Cardiac fibroblast (primary cell): ENCODE measurements at regions not wholly inside any gene's neighbourhood (a gene's known extent, or its start where the extent isn't known, plus 50 kb on each side); places are given as distances from the start of the nearest gene placed in this dataset.
"Not testable (repeated sequence)": the region's sequence is repeated elsewhere in the genome, so short reads cannot be mapped to it uniquely, and the experiment has no call there.

Source experiments
- DNase-seq, 2 donors: peaks; one replicate each; pipeline versions ENCODE4 v3.0.0 to v3.0.0-alpha.2; 2010; ENCODE audit warnings: low read depth in 2 of 2
- H3K4me3 ChIP-seq, 2 donors: replicated peaks in 1 of 2; 1 replicate in 1 of 2; 2 replicates in 1 of 2; pipeline ENCODE4 v1.5.1; 2011; ENCODE audit warnings: low read depth in 2 of 2, low read length in 2 of 2, mild to moderate bottlenecking in 2 of 2, moderate library complexity in 1 of 2
- CTCF ChIP-seq: IDR thresholded peaks from one replicate; pipeline ENCODE4 v1.5.1; 2011; ENCODE audit warnings: low read depth, mild to moderate bottlenecking, low read length, inconsistent platforms

DNA sequence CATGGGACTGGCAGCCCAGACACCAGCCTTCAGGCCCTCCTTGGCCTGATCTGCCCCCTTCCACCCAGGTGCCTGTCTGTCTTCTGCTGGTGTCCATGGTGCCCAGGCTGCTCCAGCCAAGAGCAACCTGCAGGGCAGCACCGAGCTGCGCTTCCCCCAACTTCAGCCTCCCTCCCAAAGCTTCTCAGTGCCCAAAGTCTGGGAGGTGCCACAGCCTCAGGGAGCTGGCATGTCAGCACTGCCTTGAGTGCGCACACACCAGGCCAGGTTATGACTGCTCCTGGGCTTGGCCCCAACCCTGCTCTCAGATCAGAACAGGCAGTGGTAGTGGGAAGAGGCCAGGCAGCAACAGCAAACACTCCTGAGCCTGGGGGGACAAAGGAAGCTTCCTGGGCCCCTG is 304.6 kb upstream of the NRG3 start:
- DNase-seq, result no peak
- no peak overlapping the region for H3K4me3 ChIP-seq
- TF ChIP-seq CTCF, result no peak

DNA sequence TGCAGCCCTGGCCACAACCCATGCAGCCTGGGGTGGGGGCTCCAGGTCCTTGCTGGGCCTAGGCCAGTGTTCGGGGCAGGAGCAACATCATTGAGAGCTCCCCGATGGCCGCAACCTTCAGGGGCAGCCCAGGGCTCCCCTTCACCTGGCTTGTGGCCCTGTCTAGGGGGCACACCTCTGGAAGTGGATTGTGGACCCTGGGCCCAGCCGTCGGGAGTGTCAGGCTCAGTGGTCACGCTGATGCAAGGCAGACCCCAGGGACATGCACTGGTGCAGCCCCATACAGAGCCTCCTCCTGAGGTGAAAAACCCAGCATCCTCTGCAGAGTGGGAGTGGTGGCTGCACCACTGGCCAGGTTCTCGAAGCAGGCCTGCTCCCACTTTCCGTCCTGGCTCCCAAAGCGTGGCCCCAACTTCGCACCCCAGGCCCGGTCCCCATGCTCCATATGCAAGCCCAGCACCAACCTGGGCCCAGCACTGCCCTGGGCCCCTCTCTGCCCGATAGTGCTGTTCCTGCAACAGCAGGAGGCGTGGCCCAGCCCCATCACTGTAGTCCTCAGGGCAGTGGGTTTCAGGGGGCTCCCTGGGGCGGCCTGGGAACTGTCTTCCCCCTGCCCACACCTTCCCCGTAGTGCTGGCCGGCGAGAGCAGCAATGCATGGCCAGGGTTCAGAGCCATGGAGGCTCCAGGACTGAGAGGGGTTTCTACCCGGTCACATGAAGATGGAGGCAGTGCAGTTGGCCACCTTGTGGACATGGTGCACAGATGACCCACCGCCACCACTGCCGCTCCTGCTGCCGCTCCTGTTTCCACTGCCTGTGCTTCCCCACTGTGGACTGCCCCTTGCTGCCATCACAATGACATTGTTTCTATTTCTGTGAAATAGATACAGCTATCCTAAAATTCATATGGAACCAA is 303.9 kb upstream of the NRG3 start:
- no peak for DNase-seq
- no peak for TF ChIP-seq CTCF

GRCh38 chr10:81575036-81575435 is 300.0 kb upstream of the NRG3 start:
- TF ChIP-seq CTCF, result no peak
- H3K4me3 ChIP-seq, result no peak overlapping the region
- no peak for DNase-seq

More for the DNA sequence above, 303.9 kb upstream of the NRG3 start:
- H3K4me3 ChIP-seq, result no peak overlapping the region

DNA sequence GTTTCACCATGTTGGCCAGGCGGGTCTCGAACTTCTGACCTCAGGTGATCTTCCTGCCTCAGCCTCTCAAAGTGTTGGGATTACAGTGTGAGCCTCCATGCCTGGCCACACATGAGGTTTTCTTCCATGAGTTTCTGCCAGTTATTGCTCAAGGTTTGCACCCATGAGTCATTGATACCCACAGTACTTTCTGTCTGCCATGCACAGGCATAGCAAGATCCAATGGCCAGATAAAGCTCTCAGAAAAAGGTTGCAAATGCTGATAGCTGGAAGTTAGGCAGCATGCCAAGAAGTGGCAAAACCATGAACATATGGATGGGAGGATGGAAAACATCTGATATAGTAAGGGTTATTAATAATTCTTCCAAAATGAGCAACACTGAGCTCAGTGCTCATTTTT is 298.7 kb upstream of the NRG3 start:
- TF ChIP-seq CTCF, result no peak
- peak in 1 of 2 donors; percentile 3 for DNase-seq
- H3K4me3 ChIP-seq, result no peak overlapping the region

GRCh38 chr10:81594991-81595390 is 280.0 kb upstream of the NRG3 start:
- DNase-seq, result no peak

GRCh38 chr10:81600185-81600584 is 274.8 kb upstream of the NRG3 start:
- TF ChIP-seq CTCF, result no peak
- DNase-seq, result peak; percentile 16 to 85

More at GRCh38 chr10:81594991-81595390, 280.0 kb upstream of the NRG3 start:
- H3K4me3 ChIP-seq, result no peak overlapping the region
- no peak for TF ChIP-seq CTCF

GRCh38 chr10:81603106-81603620 is 271.8 kb upstream of the NRG3 start:
- TF ChIP-seq CTCF, result no peak
- no peak overlapping the region for H3K4me3 ChIP-seq
- no peak for DNase-seq

More at GRCh38 chr10:81600185-81600584, 274.8 kb upstream of the NRG3 start:
- H3K4me3 ChIP-seq, result no peak overlapping the region

- DNase-seq, H3K4me3 ChIP-seq: not testable (repeated sequence)
Measured at GRCh38 chr10:81644485-81644884, 230.5 kb upstream of the NRG3 start.
